ENCODE measurements at regions not wholly inside any gene's neighbourhood (a gene's known extent, or its start where the extent isn't known, plus 50 kb on each side); places are given as distances from the start of the nearest gene placed in this dataset.

GRCh38 chr18:70907673-70908072 is 618.8 kb downstream of the SOCS6 start:
- TF ChIP-seq CTCF (IDR thresholded peaks at IDR 0.05) (no peak), EZH2 (IDR thresholded peaks at IDR 0.05) (no peak)
